Panc1 (cell line): ENCODE measurements at regions not wholly inside any gene's neighbourhood (a gene's known extent, or its start where the extent isn't known, plus 50 kb on each side); places are given as distances from the start of the nearest gene placed in this dataset.

Source experiments
- ATAC-seq: fragments of 200-7000 bp; cut with Tn5 transposase; 2 replicates; pipeline ENCODE4 v1.9.1; 2020; ENCODE audit warnings: mild to moderate bottlenecking, moderate library complexity
- BruUV-seq: library from RNA; stranded (reverse); fragments of 400-500 nt; replicated peaks from 2 replicates; lab custom pipeline; 2021; lab: Mats Ljungman, UMichigan
- CTCF ChIA-PET: fragments of 300-600 bp; sonication (Branson Sonifier 250); formaldehyde crosslinking; loops from one replicate; lab custom pipeline; 2022; ENCODE audit warnings: antibody characterized with exemption; lab: Charles Lee
- POLR2A ChIA-PET: fragments of 300-600 bp; sonication (Branson Sonifier 250); formaldehyde crosslinking; loops from one replicate; lab custom pipeline; 2022; ENCODE audit warnings: antibody characterized with exemption; lab: Charles Lee
- DNase-seq: peaks from one replicate; pipeline ENCODE4 v3.0.0-alpha.2; 2010; ENCODE audit warnings: low read depth, low spot score
- H3K27ac ChIP-seq: 2 replicates; pipeline ENCODE4 v1.5.1; 2011; ENCODE audit warnings: mild to moderate bottlenecking, low read length, inconsistent platforms
- H3K27me3 ChIP-seq: fragments of 200-500 bp; sonication (Bioruptor generic); 2 replicates; pipeline ENCODE4 v1.6.0; 2014; ENCODE audit warnings: low read length, inconsistent platforms; ENCODE audit not compliant: control insufficient read depth, insufficient read depth
- H3K36me3 ChIP-seq: fragments of 200-500 bp; sonication (Bioruptor generic); 2 replicates; pipeline ENCODE4 v1.5.1; 2014; ENCODE audit warnings: inconsistent platforms, mild to moderate bottlenecking, low read length, moderate library complexity; ENCODE audit not compliant: control insufficient read depth, insufficient read depth
- H3K4me1 ChIP-seq: 2 replicates; pipeline ENCODE4 v1.5.1; 2011; ENCODE audit warnings: inconsistent platforms, mild to moderate bottlenecking, low read length, moderate library complexity; ENCODE audit not compliant: control insufficient read depth, insufficient read depth
- H3K4me3 ChIP-seq, 2 experiments: 2 replicates each; pipeline ENCODE4 v1.5.1; 2011 to 2012; ENCODE audit warnings: low read depth in 2 of 2, low read length in 2 of 2, mild to moderate bottlenecking in 2 of 2, inconsistent platforms in 1 of 2, moderate library complexity in 1 of 2
- H3K9me3 ChIP-seq: fragments of 200-500 bp; sonication (Bioruptor generic); 2 replicates; pipeline ENCODE4 v1.5.1; 2014; ENCODE audit warnings: low read depth, mild to moderate bottlenecking, inconsistent platforms, low read length, moderate library complexity; ENCODE audit not compliant: control insufficient read depth, insufficient read depth
- CTCF ChIP-seq: fragments of 450-650 bp; IDR thresholded peaks from 2 replicates; pipeline ENCODE4 v1.5.1; 2017; ENCODE audit warnings: mild to moderate bottlenecking
- POLR2AphosphoS5 ChIP-seq: IDR thresholded peaks from 2 replicates; pipeline ENCODE4 v1.6.1; 2012; ENCODE audit warnings: mild to moderate bottlenecking, low read depth, low read length, moderate library complexity
- REST ChIP-seq, 2 experiments: IDR thresholded peaks; 2 replicates each; pipeline ENCODE4 v1.6.1; 2011 to 2012; ENCODE audit warnings: low read depth in 2 of 2, control low read depth in 1 of 2, low read length in 1 of 2, mild to moderate bottlenecking in 1 of 2, moderate library complexity in 1 of 2; ENCODE audit not compliant: insufficient read depth in 1 of 2
- SIN3A ChIP-seq: IDR thresholded peaks from 2 replicates; pipeline ENCODE4 v1.6.1; 2012; ENCODE audit warnings: low read depth, mild to moderate bottlenecking, low read length, moderate library complexity, borderline replicate concordance; ENCODE audit not compliant: insufficient read depth
- TCF7L2 ChIP-seq: IDR thresholded peaks from 2 replicates; pipeline ENCODE4 v1.6.1; 2011; ENCODE audit warnings: mild to moderate bottlenecking, low read depth, low read length, inconsistent platforms
- in situ Hi-C: cut with HindIII; loops from 2 replicates; pipeline ENCODE4 v1.10.0; 2016; ENCODE audit warnings: low sequenced_read_pairs, low pct_unique_long_range_greater_than_20kb
- intact Hi-C: fragments of 100-400 bp; cut with micrococcal nuclease; formaldehyde crosslinking; loops from one replicate; pipeline ENCODE4 v1.10.0; 2022; ENCODE audit not compliant: unreplicated experiment

GRCh38 chr9:556675-557074 lies 284.8 kb upstream of the DMRT1 start:
- peak overlapping the region; percentile 74 for H3K27ac ChIP-seq
- no peaks in the 10 kb centered on the region for H3K27me3 ChIP-seq
- ATAC-seq, result no peak
- POLR2A ChIA-PET, result no interaction called here
- no TSS peak for BruUV-seq
- no peak overlapping the region for H3K4me3 ChIP-seq
- DNase-seq, result no peak
- H3K4me1 ChIP-seq, result peaks cover 11% of the 10 kb centered on the region; the same call in 1 of the 2 replicates
- no peaks in the 10 kb centered on the region for H3K9me3 ChIP-seq
- intact Hi-C loops, result no loop called here
- CTCF ChIA-PET, result no interaction called here
- in situ Hi-C loops, result no loop called here
- H3K36me3 ChIP-seq, result no peaks in the 10 kb centered on the region
- TF ChIP-seq TCF7L2 (no peak), CTCF (no peak), REST (IDR thresholded peaks at IDR 0.05; ENCODE audit: insufficient read depth in 1 of 2, low read depth in 2 of 2, low read length in 1 of 2) (no peak), POLR2AphosphoS5 (no peak), SIN3A (no peak)

- in situ Hi-C loops, result no loop called here
- Histone ChIP-seq H3K4me1 (peaks cover 11% of the 10 kb centered on the region; the same call in 1 of the 2 replicates), H3K27me3 (no peaks in the 10 kb centered on the region), H3K9me3 (no peaks in the 10 kb centered on the region), H3K36me3 (no peaks in the 10 kb centered on the region), H3K4me3 (no peak overlapping the region), H3K27ac (peak overlapping the region; percentile 74)
- intact Hi-C loops, result no loop called here
- DNase-seq, result peak; percentile 25
- TF ChIP-seq CTCF (no peak), TCF7L2 (no peak), POLR2AphosphoS5 (no peak), REST (IDR thresholded peaks at IDR 0.05; ENCODE audit: insufficient read depth in 1 of 2, low read depth in 2 of 2, low read length in 1 of 2) (no peak), SIN3A (no peak)
- ATAC-seq, result peak; percentile 93
- POLR2A ChIA-PET, result no interaction called here
- CTCF ChIA-PET, result no interaction called here
- BruUV-seq, result no TSS peak
These were observed 283.8 kb upstream of the DMRT1 start for GRCh38 chr9:557601-558201.
